ENCODE measurements at regions not wholly inside any gene's neighbourhood (a gene's known extent, or its start where the extent isn't known, plus 50 kb on each side); places are given as distances from the start of the nearest gene placed in this dataset.

DNA sequence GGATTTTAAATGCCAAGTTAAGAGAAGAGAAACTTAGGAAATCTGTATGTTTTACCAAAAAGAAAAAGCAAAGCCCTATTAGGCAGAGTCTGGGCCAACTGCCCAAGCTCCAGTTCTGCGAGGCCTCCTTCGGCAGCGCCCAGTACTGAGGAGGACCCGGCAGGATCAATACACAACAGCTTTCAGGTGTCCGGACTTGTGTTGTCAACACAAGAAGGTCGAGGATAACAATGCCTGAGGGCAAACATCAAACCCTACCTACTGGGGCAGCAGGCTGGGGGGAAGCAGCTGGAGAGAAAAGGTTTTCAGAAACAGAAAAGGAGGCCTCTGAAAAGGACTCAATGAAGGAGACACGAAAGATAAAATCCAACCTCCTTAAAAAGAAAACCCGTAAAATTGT lies 98.1 kb upstream of the GJB5 start:
- TF ChIP-seq POLR2A (IDR thresholded peaks at IDR 0.05) (no peak), POLR2AphosphoS5 (IDR thresholded peaks at IDR 0.05) (no peak), CTCF (IDR thresholded peaks at IDR 0.05) (no peak), EP300 (IDR thresholded peaks at IDR 0.05) (no peak)

Data from sigmoid colon (tissue), 4 donors.